Astrocyte (in vitro differentiated cells and primary cell): ENCODE measurements at regions not wholly inside any gene's neighbourhood (a gene's known extent, or its start where the extent isn't known, plus 50 kb on each side); places are given as distances from the start of the nearest gene placed in this dataset.

ENCODE experiments used
- DNase-seq: peaks from one replicate; pipeline ENCODE4 v3.0.0-alpha.2; 2010; ENCODE audit warnings: low read depth
- FAIRE-seq: peaks from 2 replicates; lab custom pipeline; 2011; peaks lifted over from hg19 to GRCh38; lab: Jason Lieb, UNC
- H2AFZ ChIP-seq: 2 replicates; pipeline ENCODE4 v1.6.0; 2012; ENCODE audit warnings: low read depth, low read length, inconsistent platforms
- H3K27ac ChIP-seq: 2 replicates; pipeline ENCODE4 v1.5.1; 2011; ENCODE audit warnings: low read depth, low read length, inconsistent platforms
- H3K27me3 ChIP-seq: 2 replicates; pipeline ENCODE4 v1.6.0; 2011; ENCODE audit warnings: low read length, inconsistent platforms; ENCODE audit not compliant: insufficient read depth
- H3K36me3 ChIP-seq: 2 replicates; pipeline ENCODE4 v1.5.1; 2011; ENCODE audit warnings: low read length, inconsistent platforms; ENCODE audit not compliant: insufficient read depth
- H3K4me1 ChIP-seq: 2 replicates; pipeline ENCODE4 v1.5.1; 2011; ENCODE audit warnings: low read length, inconsistent platforms; ENCODE audit not compliant: insufficient read depth
- H3K4me2 ChIP-seq: 2 replicates; pipeline ENCODE4 v1.6.0; 2012; ENCODE audit warnings: low read length, inconsistent platforms
- H3K4me3 ChIP-seq: 2 replicates; pipeline ENCODE4 v1.5.1; 2011; ENCODE audit warnings: low read depth, mild to moderate bottlenecking, low read length, inconsistent platforms; ENCODE audit not compliant: insufficient read depth
- H3K79me2 ChIP-seq: 2 replicates; pipeline ENCODE4 v1.6.0; 2012; ENCODE audit warnings: mild to moderate bottlenecking, low read length, inconsistent platforms; ENCODE audit not compliant: insufficient read depth
- H3K9ac ChIP-seq: 2 replicates; pipeline ENCODE4 v1.6.0; 2012; ENCODE audit warnings: mild to moderate bottlenecking, low read length, inconsistent platforms
- H3K9me3 ChIP-seq: 2 replicates; pipeline ENCODE4 v1.5.1; 2012; ENCODE audit warnings: low read depth, mild to moderate bottlenecking, low read length, inconsistent platforms; ENCODE audit not compliant: insufficient read depth
- H4K20me1 ChIP-seq: 2 replicates; pipeline ENCODE4 v1.6.0; 2012; ENCODE audit warnings: low read length, inconsistent platforms; ENCODE audit not compliant: insufficient read depth
- H3K27ac Mint-ChIP-seq: one replicate; pipeline ENCODE4 v1.8.0; 2021; ENCODE audit warnings: mild to moderate bottlenecking, mixed read lengths; ENCODE audit not compliant: unreplicated experiment
- H3K27me3 Mint-ChIP-seq: one replicate; pipeline ENCODE4 v1.8.0; 2021; ENCODE audit warnings: low read depth, mixed read lengths; ENCODE audit not compliant: unreplicated experiment
- H3K36me3 Mint-ChIP-seq: one replicate; pipeline ENCODE4 v1.8.0; 2021; ENCODE audit warnings: low read depth, mixed read lengths; ENCODE audit not compliant: unreplicated experiment
- H3K4me1 Mint-ChIP-seq: one replicate; pipeline ENCODE4 v1.8.0; 2021; ENCODE audit warnings: low read depth, mixed read lengths; ENCODE audit not compliant: unreplicated experiment
- H3K4me3 Mint-ChIP-seq: one replicate; pipeline ENCODE4 v1.8.0; 2021; ENCODE audit warnings: mild to moderate bottlenecking, moderate library complexity, mixed read lengths; ENCODE audit not compliant: unreplicated experiment
- H3K9me3 Mint-ChIP-seq: one replicate; pipeline ENCODE4 v1.8.0; 2021; ENCODE audit warnings: mild to moderate bottlenecking, mixed read lengths; ENCODE audit not compliant: unreplicated experiment
- CTCF ChIP-seq: IDR thresholded peaks from 2 replicates; pipeline ENCODE4 v1.5.1; 2011; ENCODE audit warnings: low read depth, mild to moderate bottlenecking, inconsistent platforms, low read length, moderate library complexity; ENCODE audit not compliant: insufficient read depth
- EZH2 ChIP-seq: IDR thresholded peaks from 2 replicates; pipeline ENCODE4 v1.6.1; 2012; ENCODE audit warnings: mild to moderate bottlenecking, low read length, inconsistent platforms; ENCODE audit not compliant: insufficient read depth

GRCh38 chr17:70869402-70870085 is 700.2 kb downstream of the KCNJ2 start:
- FAIRE-seq, result no peak

GRCh38 chr17:70871180-70871818 is 702.0 kb downstream of the KCNJ2 start:
- Mint-ChIP-seq H3K27me3 (no peaks in the 10 kb centered on the region), H3K4me3 (no peak overlapping the region), H3K36me3 (no peaks in the 10 kb centered on the region), H3K27ac (no peak overlapping the region), H3K4me1 (no peaks in the 10 kb centered on the region), H3K9me3 (no peaks in the 10 kb centered on the region)
- DNase-seq, result no peak
- no peak overlapping the region for H3K27ac ChIP-seq
- no peak overlapping the region for H3K4me2 ChIP-seq
- H3K27me3 ChIP-seq, result no peaks in the 10 kb centered on the region
- TF ChIP-seq EZH2 (no peak), CTCF (no peak)
- no peaks in the 10 kb centered on the region for H3K79me2 ChIP-seq
- no peak for FAIRE-seq
- no peak overlapping the region for H3K4me3 ChIP-seq
- no peaks in the 10 kb centered on the region for H3K4me1 ChIP-seq
- no peaks in the 10 kb centered on the region for H3K36me3 ChIP-seq
- H3K9me3 ChIP-seq, result no peaks in the 10 kb centered on the region
- H4K20me1 ChIP-seq, result no peaks in the 10 kb centered on the region
- no peak overlapping the region for H3K9ac ChIP-seq
- no peak overlapping the region for H2AFZ ChIP-seq

More at GRCh38 chr17:70869402-70870085, 700.2 kb downstream of the KCNJ2 start:
- H3K4me1 Mint-ChIP-seq, result no peaks in the 10 kb centered on the region
- Histone ChIP-seq H3K27ac (no peak overlapping the region), H3K4me2 (no peak overlapping the region), H3K4me1 (no peaks in the 10 kb centered on the region), H4K20me1 (no peaks in the 10 kb centered on the region), H3K9me3 (no peaks in the 10 kb centered on the region), H3K4me3 (no peak overlapping the region), H3K36me3 (no peaks in the 10 kb centered on the region), H3K9ac (no peak overlapping the region), H3K79me2 (no peaks in the 10 kb centered on the region), H2AFZ (no peak overlapping the region), H3K27me3 (no peaks in the 10 kb centered on the region)
- H3K36me3 Mint-ChIP-seq, result no peaks in the 10 kb centered on the region
- no peaks in the 10 kb centered on the region for H3K27me3 Mint-ChIP-seq
- TF ChIP-seq EZH2 (no peak), CTCF (no peak)
- peaks cover under 1% of the 10 kb centered on the region for H3K9me3 Mint-ChIP-seq
- H3K27ac Mint-ChIP-seq, result no peak overlapping the region
- no peak for DNase-seq
- no peak overlapping the region for H3K4me3 Mint-ChIP-seq

GRCh38 chr17:70872103-70872502 is 702.8 kb downstream of the KCNJ2 start:
- Mint-ChIP-seq H3K27ac (no peak overlapping the region), H3K4me3 (no peak overlapping the region), H3K27me3 (no peaks in the 10 kb centered on the region), H3K4me1 (no peaks in the 10 kb centered on the region), H3K36me3 (no peaks in the 10 kb centered on the region), H3K9me3 (no peaks in the 10 kb centered on the region)
- no peak for DNase-seq
- no peak for FAIRE-seq
- no peak overlapping the region for H3K27ac ChIP-seq
- H3K79me2 ChIP-seq, result no peaks in the 10 kb centered on the region
- no peak overlapping the region for H3K9ac ChIP-seq
- no peaks in the 10 kb centered on the region for H3K27me3 ChIP-seq
- no peaks in the 10 kb centered on the region for H4K20me1 ChIP-seq
- H2AFZ ChIP-seq, result no peak overlapping the region
- no peaks in the 10 kb centered on the region for H3K4me1 ChIP-seq
- TF ChIP-seq EZH2 (no peak), CTCF (no peak)
- H3K9me3 ChIP-seq, result no peaks in the 10 kb centered on the region
- no peak overlapping the region for H3K4me3 ChIP-seq
- H3K36me3 ChIP-seq, result no peaks in the 10 kb centered on the region
- H3K4me2 ChIP-seq, result no peak overlapping the region
